HTR-8/SVneo (cell line): ENCODE measurements at regions not wholly inside any gene's neighbourhood (a gene's known extent, or its start where the extent isn't known, plus 50 kb on each side); places are given as distances from the start of the nearest gene placed in this dataset.
A peak's percentile ranks its signal among the peaks of the same experiment; 100 is the strongest.

ENCODE experiments used
- DNase-seq: peaks from one replicate; pipeline ENCODE4 v3.0.0; 2011; ENCODE audit warnings: low spot score, mixed read lengths; ENCODE audit not compliant: insufficient read length
- FAIRE-seq: peaks from 2 replicates; lab custom pipeline; 2011; peaks lifted over from hg19 to GRCh38; lab: Jason Lieb, UNC

DNA sequence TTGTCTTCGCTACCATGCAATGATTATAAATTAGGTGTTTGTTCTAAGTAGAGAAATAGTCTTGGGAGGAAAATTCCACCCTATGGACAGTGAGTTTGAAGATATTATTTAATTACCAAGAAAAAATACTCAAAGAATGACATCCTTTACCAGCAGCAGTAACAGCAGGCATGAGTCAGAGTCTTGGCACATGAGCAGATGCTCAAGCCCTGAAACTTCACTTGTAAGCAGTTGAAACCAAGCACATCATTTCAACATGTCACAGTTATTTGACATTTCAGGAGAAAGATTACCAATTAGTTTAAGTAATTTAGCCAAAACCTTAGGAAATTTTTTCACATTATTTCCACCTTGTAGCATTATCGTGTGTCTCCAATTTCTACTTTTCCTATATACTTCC is 99.2 kb downstream of the C12orf50 start:
- FAIRE-seq (no peak), DNase-seq (peak; percentile 24)

DNA sequence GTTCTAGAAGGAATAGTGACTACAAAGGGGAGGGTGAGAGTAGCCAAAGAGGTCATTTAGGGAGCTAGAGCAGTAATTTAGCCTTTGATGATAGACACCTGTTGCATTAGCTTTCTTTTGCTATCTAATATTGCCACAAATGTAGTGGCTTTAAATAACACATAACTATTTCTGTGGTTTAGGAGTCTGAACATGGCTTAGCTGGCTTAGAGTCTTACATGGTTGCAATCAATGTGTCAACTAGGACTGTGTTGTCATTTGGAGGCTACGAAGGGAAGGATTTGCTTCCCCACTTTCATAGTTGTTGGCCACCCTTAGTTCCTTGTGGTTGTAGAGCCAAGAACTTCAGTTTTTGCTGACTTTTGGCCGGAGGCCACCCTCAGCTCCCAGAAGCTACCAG is 99.9 kb downstream of the C12orf50 start:
- FAIRE-seq (no peak), DNase-seq (no peak)

DNA sequence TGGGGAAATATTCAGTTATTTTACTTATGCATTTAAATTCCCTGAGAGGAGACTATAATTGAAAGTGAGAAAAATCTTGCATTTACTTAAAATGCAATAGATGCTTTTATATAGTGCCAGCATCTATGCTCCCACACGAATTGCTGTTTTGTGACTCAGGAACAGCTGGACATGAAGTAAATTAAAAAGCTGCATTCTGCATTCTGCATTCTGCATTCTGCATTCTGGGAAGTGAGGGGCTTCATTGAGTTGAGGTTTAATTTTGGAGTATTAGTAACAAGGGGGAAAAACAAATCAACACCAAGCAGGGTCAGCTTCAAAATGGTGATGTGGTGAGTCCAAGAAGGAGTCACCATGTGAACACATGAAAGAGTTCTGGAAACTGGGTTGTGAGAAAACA is 101.2 kb downstream of the C12orf50 start:
- FAIRE-seq: no peak

GRCh38 chr12:87925021-87925420 is 104.2 kb downstream of the C12orf50 start:
- no peak for FAIRE-seq
- no peak for DNase-seq

More for the DNA sequence above, 101.2 kb downstream of the C12orf50 start:
- no peak for DNase-seq

GRCh38 chr12:87924149-87924548 is 105.1 kb downstream of the C12orf50 start:
- no peak for FAIRE-seq
- no peak for DNase-seq

DNA sequence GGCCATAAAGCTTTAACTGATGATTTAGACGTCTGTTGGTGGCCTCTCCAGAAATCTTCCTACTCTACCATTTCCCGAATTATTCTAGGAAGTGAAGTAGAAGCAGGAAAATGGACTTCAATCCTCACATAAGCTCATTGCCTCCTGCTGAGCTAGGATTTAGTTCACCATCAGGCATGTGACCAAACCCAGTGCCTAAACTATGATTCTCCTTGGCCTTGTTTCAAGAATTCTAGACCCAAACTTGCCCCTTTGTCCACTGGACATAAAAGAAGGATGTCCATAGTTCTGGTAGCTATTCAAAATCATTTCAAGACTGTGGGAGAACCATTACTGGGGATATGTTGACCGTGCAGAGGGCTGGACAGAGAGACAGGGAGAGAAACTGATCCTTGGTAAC is 105.8 kb downstream of the C12orf50 start:
- DNase-seq (no peak), FAIRE-seq (no peak)

- DNase-seq (no peak), FAIRE-seq (no peak)
Observed at GRCh38 chr12:87922736-87923135, 106.5 kb downstream of the C12orf50 start.

DNA sequence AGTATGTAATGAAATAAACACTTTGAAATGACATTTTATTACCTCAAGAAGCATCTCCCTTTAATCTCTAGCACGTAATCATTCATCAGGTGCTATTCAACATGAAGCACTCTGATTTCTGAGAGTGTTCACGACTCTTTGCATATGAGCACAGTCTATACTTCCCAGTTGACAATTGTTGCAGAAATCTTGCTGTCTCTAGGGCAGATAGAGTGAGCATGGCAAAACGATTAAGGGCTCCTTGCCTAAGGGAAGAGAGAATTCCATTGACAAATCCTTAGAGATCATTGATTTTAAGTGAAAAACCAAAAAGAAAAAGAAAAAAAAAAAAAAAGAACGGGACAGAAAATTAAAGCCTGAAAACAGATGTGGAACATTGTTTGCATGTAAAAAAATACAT is 107.6 kb downstream of the C12orf50 start:
- DNase-seq (no peak), FAIRE-seq (no peak)

DNA sequence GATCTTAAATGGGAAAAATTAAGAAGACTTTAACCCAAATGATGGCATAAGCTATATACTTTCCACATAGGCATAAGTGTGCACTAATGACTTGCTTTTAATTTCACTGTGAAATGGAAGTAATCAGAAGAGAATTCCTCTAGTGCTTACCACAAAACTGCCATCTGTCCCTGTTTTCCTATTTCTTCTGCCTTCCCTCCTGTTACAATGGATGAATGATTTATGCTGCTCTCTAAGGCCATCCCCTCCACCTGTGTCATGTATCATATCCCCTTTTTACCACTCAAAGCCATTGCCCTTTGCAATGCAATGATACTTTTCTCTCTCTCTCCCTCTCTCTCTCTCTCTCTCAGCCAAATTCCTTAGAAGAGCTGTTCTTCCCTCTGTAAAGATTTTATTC is 109.1 kb downstream of the C12orf50 start:
- no peak for DNase-seq
- FAIRE-seq: no peak

- DNase-seq (no peak), FAIRE-seq (no peak)
Observed at GRCh38 chr12:87901457-87901856, 127.7 kb downstream of the C12orf50 start.

DNA sequence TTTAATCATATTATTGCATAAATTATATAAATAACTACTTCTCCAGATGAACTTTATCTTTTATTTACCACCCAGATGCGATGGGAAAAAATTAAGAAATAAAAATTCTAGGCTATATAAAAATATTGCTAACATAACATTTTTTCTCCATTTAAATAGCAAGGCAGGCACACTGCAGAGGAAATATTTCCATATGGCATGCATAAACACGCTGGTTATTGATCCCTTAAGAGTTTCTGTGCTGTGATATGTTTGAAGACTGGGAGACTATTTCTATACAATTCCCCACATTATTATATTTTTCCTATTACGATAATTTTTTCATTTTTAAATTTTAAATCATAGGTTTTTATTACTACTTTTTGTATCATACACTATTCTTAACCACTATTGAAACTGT is 131.5 kb downstream of the C12orf50 start:
- FAIRE-seq: no peak
- no peak for DNase-seq

GRCh38 chr12:87883806-87884205 is 145.4 kb downstream of the C12orf50 start:
- DNase-seq: no peak
- FAIRE-seq: no peak

DNA sequence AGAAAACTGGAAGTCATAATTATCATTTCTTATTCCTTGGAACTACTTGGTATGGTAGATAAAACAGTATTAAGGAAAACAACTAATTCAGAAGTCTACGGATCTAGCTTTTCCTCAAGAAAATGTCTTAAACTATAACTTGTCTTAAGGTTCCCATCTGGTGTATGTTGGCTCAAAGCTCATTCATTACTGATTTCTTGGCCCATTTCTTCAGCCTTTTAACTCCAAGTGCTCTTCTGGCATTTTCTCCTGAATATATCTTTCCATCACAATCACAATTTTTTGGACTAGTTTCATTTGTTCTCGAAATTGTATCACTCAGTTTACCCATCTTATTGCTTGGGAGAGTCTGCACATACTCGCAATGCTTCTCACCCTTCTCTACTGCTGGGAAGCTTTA is 150.1 kb downstream of the C12orf50 start:
- DNase-seq (no peak), FAIRE-seq (no peak)

DNA sequence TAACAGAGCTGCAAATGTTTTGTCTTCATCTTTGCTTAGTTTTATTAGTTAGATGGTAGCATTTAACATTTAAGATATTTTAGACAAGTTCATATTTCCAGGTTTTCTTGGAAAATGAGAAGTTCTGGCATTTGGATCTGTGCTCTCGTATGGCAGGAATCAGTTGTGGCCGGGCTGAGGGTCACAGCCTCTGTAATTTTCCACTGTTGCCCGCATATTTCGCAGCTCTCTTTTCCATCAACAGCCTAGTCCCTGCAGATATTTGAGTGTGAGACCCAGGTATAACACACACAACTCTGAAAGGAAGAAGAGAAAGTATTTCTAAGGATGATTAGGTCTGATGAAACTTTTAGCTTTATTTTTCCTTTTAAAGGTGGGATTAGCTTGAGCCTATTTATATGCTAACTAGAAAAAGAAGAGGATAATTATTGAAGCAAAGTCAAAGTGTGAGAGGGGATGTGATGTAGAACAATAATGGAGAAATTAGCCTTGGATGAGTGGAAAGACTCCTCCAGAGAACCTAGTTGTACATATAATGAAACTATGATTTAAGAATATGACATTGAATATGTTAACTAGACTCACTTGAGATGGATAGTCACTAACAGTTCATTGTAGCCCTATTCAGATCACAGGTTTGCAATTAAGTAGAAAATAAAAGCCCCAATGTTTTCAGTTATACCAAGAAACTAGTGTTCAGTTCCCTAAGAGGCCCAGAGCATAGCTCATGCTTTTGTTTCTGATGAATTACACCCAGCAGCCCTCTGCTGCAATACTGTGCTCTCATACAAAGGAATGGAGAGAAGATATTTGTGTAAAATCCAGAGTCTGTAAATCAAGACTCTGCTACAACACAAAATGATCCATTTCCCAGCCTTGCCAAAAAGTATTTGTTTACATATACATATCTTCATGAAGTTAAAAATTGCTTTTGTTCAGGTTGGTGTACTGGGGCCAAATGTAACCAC is 158.4 kb downstream of the C12orf50 start:
- FAIRE-seq (no peak), DNase-seq (no peak)

- DNase-seq (no peak), FAIRE-seq (no peak)
Observed at GRCh38 chr12:87870061-87870460, 159.1 kb downstream of the C12orf50 start.

- no peak for DNase-seq
- no peak for FAIRE-seq
Observed at GRCh38 chr12:87866578-87867292, 162.5 kb downstream of the C12orf50 start.

GRCh38 chr12:87861791-87862190 is 167.4 kb downstream of the C12orf50 start:
- FAIRE-seq (no peak), DNase-seq (no peak)

GRCh38 chr12:87853448-87854003 is 175.7 kb downstream of the C12orf50 start:
- no peak for DNase-seq

DNA sequence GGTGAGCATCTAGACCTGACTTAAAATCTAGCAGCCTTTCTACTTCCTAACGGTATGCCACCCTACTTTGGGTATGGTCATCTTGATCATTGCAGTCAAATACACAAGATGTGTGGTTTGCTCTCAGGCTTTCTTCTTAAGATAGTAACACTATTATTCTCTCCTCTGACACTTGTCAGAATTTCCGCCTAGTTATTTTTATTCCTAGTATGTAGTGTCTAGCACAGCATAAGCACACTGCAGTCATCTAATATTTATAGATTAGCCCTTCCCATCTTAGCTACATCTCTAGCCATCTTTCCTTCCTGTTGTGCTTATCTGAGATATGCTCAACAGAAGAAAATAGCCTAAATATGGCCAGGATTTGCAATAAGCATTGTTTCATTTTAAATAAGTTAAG is 180.1 kb downstream of the C12orf50 start:
- FAIRE-seq (no peak), DNase-seq (no peak)

More at GRCh38 chr12:87853448-87854003, 175.7 kb downstream of the C12orf50 start:
- FAIRE-seq: no peak

GRCh38 chr12:87848248-87848868 is 180.8 kb downstream of the C12orf50 start:
- peak; percentile 33 for FAIRE-seq
- DNase-seq: peak; percentile 31
